Choroid plexus epithelial cell (primary cell): ENCODE measurements at regions not wholly inside any gene's neighbourhood (a gene's known extent, or its start where the extent isn't known, plus 50 kb on each side); places are given as distances from the start of the nearest gene placed in this dataset.
"Not testable (repeated sequence)": the region's sequence is repeated elsewhere in the genome, so short reads cannot be mapped to it uniquely, and the experiment has no call there.

ENCODE experiments used
- DNase-seq: peaks from one replicate; pipeline ENCODE4 v3.0.0-alpha.2; 2010; ENCODE audit warnings: low read depth
- H3K4me3 ChIP-seq: 2 replicates; pipeline ENCODE4 v1.5.1; 2011; ENCODE audit warnings: low read depth, mild to moderate bottlenecking, control low read depth, low read length, moderate library complexity
- TF ChIP-seq, protein P1 (sequence below): conservative IDR thresholded peaks from 2 replicates; pipeline ENCODE4 v1.5.1; 2011; ENCODE audit warnings: low read depth, mild to moderate bottlenecking, control low read depth, inconsistent platforms, low read length, moderate library complexity

DNA sequence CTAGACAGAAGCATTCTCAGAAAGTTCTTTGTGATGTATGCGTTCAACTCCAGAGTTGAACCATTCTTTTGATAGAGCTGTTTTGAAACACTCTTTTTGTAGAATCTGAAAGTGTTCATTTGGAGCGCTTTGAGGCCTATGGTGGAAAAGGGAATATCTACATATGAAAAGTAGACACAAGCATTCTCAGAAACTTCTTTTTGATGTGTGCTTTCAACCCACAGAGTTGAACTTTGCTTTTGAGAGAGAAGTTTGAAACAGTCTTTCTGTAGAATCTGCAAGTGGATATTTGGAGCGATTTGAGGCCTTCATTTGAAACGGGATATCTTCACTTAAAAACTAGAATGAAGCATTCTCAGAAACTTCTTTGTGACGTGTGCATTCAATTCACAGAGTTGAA is 582.6 kb upstream of the ZNF337 start:
- H3K4me3 ChIP-seq = no peak overlapping the region
- TF ChIP-seq, protein P1, sequence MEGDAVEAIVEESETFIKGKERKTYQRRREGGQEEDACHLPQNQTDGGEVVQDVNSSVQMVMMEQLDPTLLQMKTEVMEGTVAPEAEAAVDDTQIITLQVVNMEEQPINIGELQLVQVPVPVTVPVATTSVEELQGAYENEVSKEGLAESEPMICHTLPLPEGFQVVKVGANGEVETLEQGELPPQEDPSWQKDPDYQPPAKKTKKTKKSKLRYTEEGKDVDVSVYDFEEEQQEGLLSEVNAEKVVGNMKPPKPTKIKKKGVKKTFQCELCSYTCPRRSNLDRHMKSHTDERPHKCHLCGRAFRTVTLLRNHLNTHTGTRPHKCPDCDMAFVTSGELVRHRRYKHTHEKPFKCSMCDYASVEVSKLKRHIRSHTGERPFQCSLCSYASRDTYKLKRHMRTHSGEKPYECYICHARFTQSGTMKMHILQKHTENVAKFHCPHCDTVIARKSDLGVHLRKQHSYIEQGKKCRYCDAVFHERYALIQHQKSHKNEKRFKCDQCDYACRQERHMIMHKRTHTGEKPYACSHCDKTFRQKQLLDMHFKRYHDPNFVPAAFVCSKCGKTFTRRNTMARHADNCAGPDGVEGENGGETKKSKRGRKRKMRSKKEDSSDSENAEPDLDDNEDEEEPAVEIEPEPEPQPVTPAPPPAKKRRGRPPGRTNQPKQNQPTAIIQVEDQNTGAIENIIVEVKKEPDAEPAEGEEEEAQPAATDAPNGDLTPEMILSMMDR = no peak
- DNase-seq = no peak

DNA sequence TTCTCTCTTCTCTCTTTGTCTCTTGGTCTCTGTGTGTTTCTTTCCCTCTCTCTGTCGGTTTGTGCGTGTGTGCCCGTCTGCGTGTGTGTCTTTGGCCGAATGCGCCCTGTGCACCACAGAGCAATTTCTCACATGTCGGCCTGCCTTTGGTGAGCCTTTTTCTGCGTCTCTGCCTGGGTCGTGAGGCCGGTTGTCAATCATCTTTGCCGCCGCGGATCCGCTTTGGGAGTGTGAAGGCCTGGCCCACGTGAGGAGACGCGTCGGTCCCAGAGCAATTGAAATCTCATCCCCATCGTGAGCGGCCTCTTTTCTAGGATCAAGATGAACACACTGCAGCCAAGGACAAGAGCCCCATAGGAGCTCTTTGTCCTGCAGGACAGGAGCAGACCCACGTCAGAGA is 580.7 kb upstream of the ZNF337 start:
- no peak for DNase-seq
- TF ChIP-seq, protein P1 = no peak
- H3K4me3 ChIP-seq = no peak overlapping the region

GRCh38 chr20:26276554-26277210 is 580.0 kb upstream of the ZNF337 start:
- H3K4me3 ChIP-seq = no peak overlapping the region
- TF ChIP-seq, protein P1 = no peak
- DNase-seq = peak; percentile 3

GRCh38 chr20:26268762-26269161 is 572.1 kb upstream of the ZNF337 start:
- H3K4me3 ChIP-seq, DNase-seq: not testable (repeated sequence)

DNA sequence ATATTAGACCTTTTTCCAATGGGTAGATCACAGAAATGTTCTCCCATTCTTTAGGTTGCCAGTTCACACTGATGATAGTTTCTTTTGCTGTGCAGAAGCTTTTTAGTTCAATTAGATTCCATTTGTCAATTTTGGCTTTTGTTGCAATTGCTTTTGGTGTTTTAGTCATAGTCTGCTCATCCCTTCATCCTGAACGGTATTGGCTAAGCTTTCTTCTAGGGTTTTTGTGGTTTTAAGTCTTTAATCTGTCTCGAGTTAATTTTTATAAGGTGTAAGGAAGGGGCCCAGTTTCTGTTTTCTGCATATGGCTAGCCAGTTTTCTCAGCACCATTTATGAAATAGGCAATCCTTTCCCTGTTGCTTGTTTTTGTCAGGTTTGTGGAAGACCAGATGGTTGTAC is 564.3 kb upstream of the ZNF337 start:
- not testable (repeated sequence) for H3K4me3 ChIP-seq, DNase-seq

DNA sequence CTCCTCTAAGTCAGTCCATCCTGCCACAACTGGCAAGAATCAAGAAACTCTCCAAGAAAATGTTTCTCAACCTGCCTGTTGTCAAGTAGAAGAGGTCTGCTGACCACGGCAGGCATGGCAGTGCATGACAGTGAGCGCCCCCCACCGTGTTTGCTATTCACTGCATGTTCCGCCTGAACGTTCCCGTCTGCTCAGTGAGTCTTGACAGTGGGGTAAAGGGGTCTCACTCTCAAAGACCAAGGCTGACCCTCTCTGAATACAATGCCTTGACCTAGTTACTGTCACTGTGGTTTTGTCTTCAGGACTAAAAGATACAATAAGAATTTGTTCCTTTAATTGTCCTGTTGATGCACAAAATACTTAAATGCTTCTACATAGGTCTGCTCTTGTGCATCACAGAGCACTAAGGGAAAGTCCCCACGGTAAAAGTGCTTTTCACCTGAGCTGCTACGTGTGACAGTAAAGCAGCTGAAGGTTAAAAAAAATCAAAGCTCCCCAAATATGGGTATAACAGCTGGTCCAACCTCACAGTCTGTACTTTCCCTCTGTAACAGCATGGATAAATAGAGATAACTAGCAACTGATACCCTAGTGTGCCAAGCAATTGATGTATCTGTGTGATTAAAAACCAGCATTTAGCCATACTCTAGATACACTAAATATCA is 555.8 kb upstream of the ZNF337 start:
- H3K4me3 ChIP-seq, DNase-seq: not testable (repeated sequence)

DNA sequence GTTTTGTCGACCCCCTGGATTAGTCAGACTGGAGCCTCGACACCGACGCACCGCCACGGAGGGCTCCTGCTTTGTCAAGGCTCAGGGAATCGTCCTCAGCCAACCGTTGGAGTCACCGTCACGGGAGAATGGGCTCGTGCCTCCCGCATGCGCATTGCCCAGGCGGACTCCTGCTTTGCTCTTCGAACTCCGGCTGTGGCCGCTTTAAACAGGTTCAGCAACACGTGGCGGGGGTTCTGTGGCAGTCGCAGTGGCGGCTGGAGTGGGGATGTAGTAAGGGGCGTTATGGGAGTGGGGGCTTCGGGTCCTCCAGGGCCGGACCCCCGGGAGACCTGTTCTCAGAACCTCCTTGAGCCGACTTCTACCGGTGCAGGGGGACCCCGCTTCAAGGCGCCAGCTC is 554.7 kb upstream of the ZNF337 start:
- H3K4me3 ChIP-seq, DNase-seq: not testable (repeated sequence)

GRCh38 chr20:26250249-26251114 is 553.8 kb upstream of the ZNF337 start:
- H3K4me3 ChIP-seq, DNase-seq: not testable (repeated sequence)

DNA sequence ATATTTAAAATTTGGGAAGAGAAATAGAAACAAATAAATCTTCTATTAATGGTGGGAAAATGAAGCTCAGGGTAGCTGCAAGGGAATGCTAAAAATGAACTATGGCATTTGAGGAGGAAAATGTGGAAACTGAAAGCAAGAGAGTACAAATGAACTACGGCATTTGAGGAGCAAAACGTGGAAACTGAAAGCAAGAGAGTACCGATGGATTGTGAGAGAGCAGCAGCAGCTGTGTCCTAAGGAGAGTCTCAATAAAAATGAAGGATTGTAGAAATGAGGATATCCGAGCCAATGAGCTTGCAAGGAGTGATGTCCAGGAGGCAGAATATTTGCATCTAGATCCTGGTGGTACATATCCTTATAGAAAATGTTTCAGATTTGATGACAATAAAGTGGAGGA is 547.1 kb upstream of the ZNF337 start:
- H3K4me3 ChIP-seq = no peak overlapping the region
- DNase-seq = no peak
- TF ChIP-seq, protein P1 = no peak

DNA sequence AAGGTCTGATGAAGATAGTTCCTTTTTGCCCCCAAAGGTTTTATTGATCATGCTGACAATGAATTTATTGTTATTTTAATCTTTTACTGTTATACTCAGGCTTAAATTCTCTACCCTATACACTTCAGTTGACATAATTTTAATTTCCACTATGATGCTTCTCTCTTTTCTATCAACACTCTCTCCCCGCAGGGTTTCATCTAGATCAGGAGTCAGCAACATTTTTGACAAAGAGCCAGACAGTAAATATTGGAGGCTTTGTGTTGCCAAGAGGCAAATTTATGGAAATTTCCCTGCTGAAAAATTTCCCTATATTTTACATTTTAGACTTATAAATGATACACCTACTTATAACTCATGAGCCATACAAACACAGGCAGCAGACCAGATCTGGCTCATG is 524.0 kb upstream of the ZNF337 start:
- DNase-seq, H3K4me3 ChIP-seq: not testable (repeated sequence)

GRCh38 chr20:26219546-26219945 is 522.9 kb upstream of the ZNF337 start:
- DNase-seq, H3K4me3 ChIP-seq: not testable (repeated sequence)
